ENCODE measurements at regions not wholly inside any gene's neighbourhood (a gene's known extent, or its start where the extent isn't known, plus 50 kb on each side); places are given as distances from the start of the nearest gene placed in this dataset.

DNA sequence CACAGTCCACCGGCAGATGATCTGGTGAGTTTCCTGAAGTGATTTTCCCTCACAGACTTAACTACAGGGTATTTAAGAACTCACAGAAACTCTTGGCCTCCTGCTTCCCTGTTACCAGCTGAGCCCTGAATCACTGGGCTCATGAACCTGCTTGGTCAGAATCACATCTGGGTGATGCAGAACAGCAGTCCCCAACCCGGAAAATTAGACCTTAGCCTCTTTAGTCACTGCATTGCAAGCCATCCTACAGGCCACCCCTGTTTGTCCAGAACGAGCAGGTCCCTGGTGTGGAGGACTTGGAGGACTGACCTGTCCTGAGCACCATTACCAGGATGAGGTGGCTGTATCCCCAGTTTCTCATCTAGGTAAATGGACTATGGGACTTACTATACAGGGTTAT, 539.2 kb downstream of the TNS3 start:
- TF ChIP-seq CTCF (IDR thresholded peaks at IDR 0.05), result no peak
- no peak for TF ChIP-seq POLR2A (IDR thresholded peaks at IDR 0.05)
- Histone ChIP-seq H3K4me3 (replicated peaks in 1 of 3) (no peak overlapping the region), H3K4me1 (peaks cover 51 to 56% of the 10 kb centered on the region in 2 donors), H3K36me3 (no peaks in the 10 kb centered on the region), H3K27ac (no peak overlapping the region), H3K9me3 (no peaks in the 10 kb centered on the region), H3K27me3 (no peaks in the 10 kb centered on the region)
- no peak for DNase-seq
- intact Hi-C loops (cut with DNase I), result no loop called here
- WGBS, 2 donors, result 89 to 94% methylated on average over 1 to 3 of the region's 3 CpGs

- DNase-seq, result no peak
- no peak overlapping the region for H3K4me3 ChIP-seq (replicated peaks in 1 of 3)
- no peak for TF ChIP-seq CTCF (IDR thresholded peaks at IDR 0.05)
- no peak for TF ChIP-seq POLR2A (IDR thresholded peaks at IDR 0.05)
- no peaks in the 10 kb centered on the region for H3K27me3 ChIP-seq
- 77 to 79% methylated on average over 10 of the region's 10 CpGs for WGBS, 2 donors
- no peaks in the 10 kb centered on the region for H3K9me3 ChIP-seq
- intact Hi-C loops (cut with DNase I), result no loop called here
- H3K36me3 ChIP-seq, result no peaks in the 10 kb centered on the region
- H3K27ac ChIP-seq, result peak overlapping the region in 1 of 3 donors; percentile 23
- H3K4me1 ChIP-seq, result peaks cover 33 to 38% of the 10 kb centered on the region in 2 donors
Observed at GRCh38 chr7:47040795-47041347, 541.0 kb downstream of the TNS3 start.

DNA sequence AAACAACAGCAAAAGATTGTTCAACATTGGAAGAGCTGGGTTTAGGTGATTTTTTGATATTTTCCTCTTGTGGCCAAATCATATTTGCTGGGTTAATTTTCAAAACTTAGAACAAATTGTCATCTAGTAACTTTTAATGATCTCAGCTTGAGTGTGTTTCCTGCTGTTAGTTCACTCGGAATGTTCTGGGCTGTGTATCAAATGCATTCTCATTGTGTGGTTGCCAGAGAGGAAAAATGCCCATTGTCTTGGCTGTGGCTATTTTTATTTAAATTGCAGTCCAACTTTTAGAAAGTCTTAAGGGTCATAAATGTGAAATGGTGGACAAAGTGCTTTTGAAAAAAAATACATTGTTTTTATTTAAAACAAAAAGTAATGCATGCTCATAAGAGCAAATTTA, 542.0 kb downstream of the TNS3 start:
- Histone ChIP-seq H3K4me1 (peaks cover 23 to 30% of the 10 kb centered on the region in 2 donors), H3K36me3 (no peaks in the 10 kb centered on the region), H3K27ac (peak overlapping the region in 2 of 3 donors; percentile 2 to 59), H3K4me3 (replicated peaks in 1 of 3) (no peak overlapping the region), H3K9me3 (no peaks in the 10 kb centered on the region), H3K27me3 (no peaks in the 10 kb centered on the region)
- TF ChIP-seq CTCF (IDR thresholded peaks at IDR 0.05) (no peak), POLR2A (IDR thresholded peaks at IDR 0.05) (no peak)
- intact Hi-C loops (cut with DNase I), result no loop called here
- 3 to 23% methylated on average over 1 of the region's 1 CpG for WGBS, 2 donors
- DNase-seq, result no peak

DNA sequence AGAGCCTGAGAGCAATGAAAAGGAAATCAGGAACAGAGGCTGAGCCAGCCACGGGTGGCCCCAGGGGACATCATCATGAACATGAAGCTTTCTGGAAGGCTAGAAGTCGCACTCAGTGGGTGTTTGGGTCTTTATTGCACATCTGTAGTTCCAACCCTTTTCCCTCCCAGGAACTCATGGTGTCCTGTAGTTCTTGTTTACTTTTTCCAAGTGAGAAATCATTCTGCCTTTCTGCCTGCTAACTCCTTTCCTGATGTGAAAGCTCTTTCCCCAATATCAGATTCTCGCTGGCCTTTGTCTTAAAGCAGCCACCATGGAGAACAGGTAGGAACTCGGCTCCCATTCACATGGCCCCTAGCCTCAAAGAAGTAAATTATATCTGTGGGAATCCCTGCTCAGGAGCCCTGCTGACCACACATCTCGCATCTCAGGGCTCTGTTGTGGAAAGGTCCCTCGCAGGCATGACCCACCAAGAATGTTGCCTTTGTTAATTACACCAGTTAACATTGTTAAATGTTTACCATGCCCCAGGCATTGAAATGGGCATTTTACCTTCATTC, 542.7 kb downstream of the TNS3 start:
- Histone ChIP-seq H3K27me3 (no peaks in the 10 kb centered on the region), H3K27ac (peak overlapping the region in 2 of 3 donors; percentile 2 to 59), H3K4me1 (peaks cover 20 to 26% of the 10 kb centered on the region in 2 donors), H3K9me3 (no peaks in the 10 kb centered on the region), H3K36me3 (no peaks in the 10 kb centered on the region), H3K4me3 (replicated peaks in 1 of 3) (no peak overlapping the region)
- no peak for DNase-seq
- WGBS, 2 donors, result 85 to 90% methylated on average over 6 of the region's 6 CpGs
- intact Hi-C loops (cut with DNase I), result no loop called here
- TF ChIP-seq POLR2A (IDR thresholded peaks at IDR 0.05) (no peak), CTCF (IDR thresholded peaks at IDR 0.05) (no peak)

GRCh38 chr7:47038621-47039020, 543.3 kb downstream of the TNS3 start:
- WGBS, 2 donors, result 86 to 88% methylated on average over 6 of the region's 6 CpGs
- Histone ChIP-seq H3K36me3 (no peaks in the 10 kb centered on the region), H3K9me3 (no peaks in the 10 kb centered on the region), H3K27ac (peak overlapping the region in 1 of 3 donors; percentile 59), H3K4me3 (replicated peaks in 1 of 3) (no peak overlapping the region), H3K4me1 (peaks cover 20 to 26% of the 10 kb centered on the region in 2 donors), H3K27me3 (no peaks in the 10 kb centered on the region)
- intact Hi-C loops (cut with DNase I), result no loop called here
- no peak for DNase-seq
- TF ChIP-seq POLR2A (IDR thresholded peaks at IDR 0.05), result no peak
- no peak for TF ChIP-seq CTCF (IDR thresholded peaks at IDR 0.05)

Data from thyroid gland (tissue), 4 donors.